PC-3 (cell line): ENCODE measurements at regions not wholly inside any gene's neighbourhood (a gene's known extent, or its start where the extent isn't known, plus 50 kb on each side); places are given as distances from the start of the nearest gene placed in this dataset.

Source experiments
- ATAC-seq: fragments of 200-7000 bp; cut with Tn5 transposase; 2 replicates; pipeline ENCODE4 v1.9.1; 2020; ENCODE audit warnings: mild to moderate bottlenecking, moderate library complexity
- BruUV-seq: library from RNA; stranded (reverse); fragments of 400-500 nt; replicated peaks from 2 replicates; lab custom pipeline; 2021; lab: Mats Ljungman, UMichigan
- CTCF ChIA-PET: fragments of 300-600 bp; sonication (Branson Sonifier 250); formaldehyde crosslinking; loops from one replicate; lab custom pipeline; 2022; ENCODE audit warnings: antibody characterized with exemption; lab: Charles Lee
- POLR2A ChIA-PET: fragments of 300-600 bp; sonication (Branson Sonifier 250); formaldehyde crosslinking; loops from one replicate; lab custom pipeline; 2022; ENCODE audit warnings: antibody characterized with exemption; ENCODE audit not compliant: unreplicated experiment; lab: Charles Lee
- DNase-seq: peaks from one replicate; pipeline ENCODE4 v3.0.0-alpha.2; 2015
- H2AFZ ChIP-seq: fragments of 300-600 bp; sonication (generic); 2 replicates; pipeline ENCODE4 v1.6.0; 2016; ENCODE audit warnings: antibody characterized with exemption, low read length
- H3F3A ChIP-seq: fragments of 300-600 bp; sonication (generic); one replicate; pipeline ENCODE4 v1.6.0; 2017; ENCODE audit warnings: antibody characterized with exemption, low read length, control low read depth, mild to moderate bottlenecking; ENCODE audit not compliant: unreplicated experiment
- H3K27ac ChIP-seq: fragments of 300-600 bp; sonication (generic); 2 replicates; pipeline ENCODE4 v1.5.1; 2016; ENCODE audit warnings: mild to moderate bottlenecking, low read length
- H3K27me3 ChIP-seq: fragments of 300-600 bp; sonication (generic); 2 replicates; pipeline ENCODE4 v1.6.1; 2016; ENCODE audit warnings: low read length, mixed read lengths
- H3K36me3 ChIP-seq: fragments of 300-600 bp; sonication (generic); 2 replicates; pipeline ENCODE4 v1.6.1; 2016; ENCODE audit warnings: low read depth, mixed run types, low read length, mixed read lengths
- H3K4me1 ChIP-seq: fragments of 300-600 bp; sonication (generic); 2 replicates; pipeline ENCODE4 v1.5.1; 2016; ENCODE audit warnings: low read length; ENCODE audit not compliant: insufficient read depth
- H3K4me2 ChIP-seq: fragments of 300-600 bp; sonication (generic); 2 replicates; pipeline ENCODE4 v1.6.0; 2016; ENCODE audit warnings: low read length
- H3K4me3 ChIP-seq: fragments of 300-600 bp; sonication (generic); 2 replicates; pipeline ENCODE4 v1.5.1; 2016; ENCODE audit warnings: mild to moderate bottlenecking, low read length, mixed read lengths
- H3K79me2 ChIP-seq: fragments of 300-600 bp; sonication (generic); 2 replicates; pipeline ENCODE4 v1.6.1; 2017; ENCODE audit warnings: low read length, mixed read lengths
- H3K9ac ChIP-seq: fragments of 300-600 bp; sonication (generic); 2 replicates; pipeline ENCODE4 v1.6.0; 2016; ENCODE audit warnings: mild to moderate bottlenecking, low read length
- H3K9me2 ChIP-seq: fragments of 300-600 bp; sonication (generic); replicated peaks from 2 replicates; pipeline ENCODE4 v1.6.1; 2016; ENCODE audit warnings: mixed run types, low read length, mixed read lengths
- H3K9me3 ChIP-seq: fragments of 300-600 bp; sonication (generic); 2 replicates; pipeline ENCODE4 v1.6.1; 2016; ENCODE audit warnings: low read length, mixed read lengths
- H4K20me1 ChIP-seq: fragments of 300-600 bp; sonication (generic); 2 replicates; pipeline ENCODE4 v1.6.1; 2016; ENCODE audit warnings: low read length, mixed read lengths
- CTCF ChIP-seq: fragments of 300-600 bp; sonication (generic); conservative IDR thresholded peaks from 2 replicates; pipeline ENCODE4 v1.5.1; 2017; ENCODE audit warnings: antibody characterized with exemption, low read depth, mild to moderate bottlenecking, low read length
- EZH2 ChIP-seq: fragments of 300-600 bp; sonication (generic); IDR thresholded peaks from one replicate; pipeline ENCODE4 v1.6.1; 2017; ENCODE audit warnings: antibody characterized with exemption, mild to moderate bottlenecking, low read length; ENCODE audit not compliant: unreplicated experiment
- EZH2phosphoT487 ChIP-seq: fragments of 300-600 bp; sonication (generic); IDR thresholded peaks from 2 replicates; pipeline ENCODE4 v1.6.1; 2018; ENCODE audit warnings: mild to moderate bottlenecking, antibody characterized with exemption, low read length, borderline replicate concordance
- intact Hi-C: fragments of 100-400 bp; cut with micrococcal nuclease; formaldehyde crosslinking; loops from 2 replicates; pipeline ENCODE4 v1.9.0; 2023

- DNase-seq (no peak), ATAC-seq (no peak)
- Histone ChIP-seq H3K9ac (no peak overlapping the region), H3K4me3 (no peak overlapping the region), H3K4me1 (no peaks in the 10 kb centered on the region), H2AFZ (no peak overlapping the region), H3K9me2 (no peaks in the 10 kb centered on the region), H3K4me2 (no peak overlapping the region), H3K27ac (no peak overlapping the region), H3K36me3 (no peaks in the 10 kb centered on the region), H3K27me3 (no peaks in the 10 kb centered on the region), H3K79me2 (no peaks in the 10 kb centered on the region), H4K20me1 (no peaks in the 10 kb centered on the region), H3K9me3 (no peaks in the 10 kb centered on the region), H3F3A (no peaks in the 10 kb centered on the region)
- TF ChIP-seq CTCF, result no peak
- no peak for TF ChIP-seq EZH2phosphoT487
- TF ChIP-seq EZH2, result no peak
- intact Hi-C loops, result no loop called here
- BruUV-seq, result no TSS peak
- ChIA-PET POLR2A (no interaction called here), CTCF (no interaction called here)
These were observed 877.1 kb downstream of the RAPGEF2 start for GRCh38 chr4:159979953-159980352.

DNA sequence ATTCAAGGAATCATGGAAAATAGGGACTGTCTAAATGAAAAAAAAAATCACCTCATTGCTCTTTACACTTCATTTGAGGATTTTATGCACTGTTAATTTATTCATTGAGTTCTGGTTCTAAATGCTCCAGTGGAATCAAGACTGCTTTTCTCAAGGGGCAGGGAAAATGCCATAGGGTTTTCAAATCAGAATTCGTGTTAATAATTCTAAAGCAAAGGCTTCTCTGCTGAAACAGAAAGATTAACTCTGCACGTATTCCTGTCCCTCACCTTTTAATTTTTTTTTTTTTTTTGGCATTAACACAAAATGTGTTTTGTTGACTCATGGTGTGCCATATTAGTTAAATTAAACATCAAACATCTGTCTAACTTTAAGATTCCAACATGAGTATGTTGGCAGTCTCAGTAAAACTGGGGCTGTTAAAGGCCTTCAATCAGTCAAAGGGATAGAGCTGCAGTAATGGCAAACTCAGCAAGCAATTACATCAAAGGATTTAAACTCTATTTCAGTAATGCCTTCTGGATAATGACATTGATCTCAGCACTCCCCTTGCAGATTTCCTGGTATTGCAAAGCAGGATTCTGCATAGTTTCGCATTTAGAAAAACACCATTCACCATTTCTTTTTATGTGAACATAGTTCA lies 878.1 kb downstream of the RAPGEF2 start:
- intact Hi-C loops, result no loop called here
- Histone ChIP-seq H3K79me2 (no peaks in the 10 kb centered on the region), H3K9me3 (no peaks in the 10 kb centered on the region), H3K36me3 (no peaks in the 10 kb centered on the region), H4K20me1 (no peaks in the 10 kb centered on the region), H3K27me3 (no peaks in the 10 kb centered on the region), H2AFZ (no peak overlapping the region), H3K4me1 (no peaks in the 10 kb centered on the region), H3K4me3 (no peak overlapping the region), H3K9ac (no peak overlapping the region), H3F3A (no peaks in the 10 kb centered on the region), H3K9me2 (no peaks in the 10 kb centered on the region), H3K27ac (no peak overlapping the region), H3K4me2 (no peak overlapping the region)
- TF ChIP-seq EZH2, result no peak
- no peak for TF ChIP-seq EZH2phosphoT487
- TF ChIP-seq CTCF, result no peak
- no peak for ATAC-seq
- POLR2A ChIA-PET, result no interaction called here
- BruUV-seq, result no TSS peak
- CTCF ChIA-PET, result no interaction called here
- no peak for DNase-seq

DNA sequence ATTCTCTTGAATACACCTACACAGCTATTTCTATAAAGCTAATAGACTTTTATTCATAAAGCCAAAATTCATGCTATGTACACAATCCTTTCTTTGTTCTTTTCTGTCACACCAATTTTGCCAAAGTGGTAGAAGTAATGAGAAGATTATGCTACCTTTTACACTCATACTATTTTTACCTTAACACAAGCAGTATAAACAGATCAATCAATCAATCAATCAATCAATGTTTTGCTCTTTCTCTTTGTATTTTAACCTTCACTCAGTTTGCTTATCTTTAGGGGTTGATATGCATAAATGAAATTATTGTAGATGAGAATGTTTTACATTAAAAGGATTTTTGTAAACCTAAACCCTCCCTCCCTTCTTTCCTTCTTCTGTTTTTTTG lies 878.6 kb downstream of the RAPGEF2 start:
- CTCF ChIA-PET, result no interaction called here
- ATAC-seq, result no peak
- POLR2A ChIA-PET, result no interaction called here
- intact Hi-C loops, result no loop called here
- Histone ChIP-seq H3K9me3 (no peaks in the 10 kb centered on the region), H3K79me2 (no peaks in the 10 kb centered on the region), H3K9ac (no peak overlapping the region), H3K27ac (no peak overlapping the region), H4K20me1 (no peaks in the 10 kb centered on the region), H3K27me3 (no peaks in the 10 kb centered on the region), H3K9me2 (no peaks in the 10 kb centered on the region), H3F3A (no peaks in the 10 kb centered on the region), H3K4me1 (no peaks in the 10 kb centered on the region), H3K36me3 (no peaks in the 10 kb centered on the region), H2AFZ (no peak overlapping the region), H3K4me3 (no peak overlapping the region), H3K4me2 (no peak overlapping the region)
- BruUV-seq, result no TSS peak
- no peak for DNase-seq
- TF ChIP-seq EZH2, result no peak
- TF ChIP-seq EZH2phosphoT487, result no peak
- no peak for TF ChIP-seq CTCF
